PC-3 (cell line): ENCODE measurements at regions not wholly inside any gene's neighbourhood (a gene's known extent, or its start where the extent isn't known, plus 50 kb on each side); places are given as distances from the start of the nearest gene placed in this dataset.

Experiments
- ATAC-seq: fragments of 200-7000 bp; cut with Tn5 transposase; 2 replicates; pipeline ENCODE4 v1.9.1; 2020; ENCODE audit warnings: mild to moderate bottlenecking, moderate library complexity
- BruUV-seq: library from RNA; stranded (reverse); fragments of 400-500 nt; replicated peaks from 2 replicates; lab custom pipeline; 2021; lab: Mats Ljungman, UMichigan
- CTCF ChIA-PET: fragments of 300-600 bp; sonication (Branson Sonifier 250); formaldehyde crosslinking; loops from one replicate; lab custom pipeline; 2022; ENCODE audit warnings: antibody characterized with exemption; lab: Charles Lee
- POLR2A ChIA-PET: fragments of 300-600 bp; sonication (Branson Sonifier 250); formaldehyde crosslinking; loops from one replicate; lab custom pipeline; 2022; ENCODE audit warnings: antibody characterized with exemption; ENCODE audit not compliant: unreplicated experiment; lab: Charles Lee
- DNase-seq: peaks from one replicate; pipeline ENCODE4 v3.0.0-alpha.2; 2015
- H2AFZ ChIP-seq: fragments of 300-600 bp; sonication (generic); 2 replicates; pipeline ENCODE4 v1.6.0; 2016; ENCODE audit warnings: antibody characterized with exemption, low read length
- H3F3A ChIP-seq: fragments of 300-600 bp; sonication (generic); one replicate; pipeline ENCODE4 v1.6.0; 2017; ENCODE audit warnings: antibody characterized with exemption, low read length, control low read depth, mild to moderate bottlenecking; ENCODE audit not compliant: unreplicated experiment
- H3K27ac ChIP-seq: fragments of 300-600 bp; sonication (generic); 2 replicates; pipeline ENCODE4 v1.5.1; 2016; ENCODE audit warnings: mild to moderate bottlenecking, low read length
- H3K27me3 ChIP-seq: fragments of 300-600 bp; sonication (generic); 2 replicates; pipeline ENCODE4 v1.6.1; 2016; ENCODE audit warnings: low read length, mixed read lengths
- H3K36me3 ChIP-seq: fragments of 300-600 bp; sonication (generic); 2 replicates; pipeline ENCODE4 v1.6.1; 2016; ENCODE audit warnings: low read depth, mixed run types, low read length, mixed read lengths
- H3K4me1 ChIP-seq: fragments of 300-600 bp; sonication (generic); 2 replicates; pipeline ENCODE4 v1.5.1; 2016; ENCODE audit warnings: low read length; ENCODE audit not compliant: insufficient read depth
- H3K4me2 ChIP-seq: fragments of 300-600 bp; sonication (generic); 2 replicates; pipeline ENCODE4 v1.6.0; 2016; ENCODE audit warnings: low read length
- H3K4me3 ChIP-seq: fragments of 300-600 bp; sonication (generic); 2 replicates; pipeline ENCODE4 v1.5.1; 2016; ENCODE audit warnings: mild to moderate bottlenecking, low read length, mixed read lengths
- H3K79me2 ChIP-seq: fragments of 300-600 bp; sonication (generic); 2 replicates; pipeline ENCODE4 v1.6.1; 2017; ENCODE audit warnings: low read length, mixed read lengths
- H3K9ac ChIP-seq: fragments of 300-600 bp; sonication (generic); 2 replicates; pipeline ENCODE4 v1.6.0; 2016; ENCODE audit warnings: mild to moderate bottlenecking, low read length
- H3K9me2 ChIP-seq: fragments of 300-600 bp; sonication (generic); replicated peaks from 2 replicates; pipeline ENCODE4 v1.6.1; 2016; ENCODE audit warnings: mixed run types, low read length, mixed read lengths
- H3K9me3 ChIP-seq: fragments of 300-600 bp; sonication (generic); 2 replicates; pipeline ENCODE4 v1.6.1; 2016; ENCODE audit warnings: low read length, mixed read lengths
- H4K20me1 ChIP-seq: fragments of 300-600 bp; sonication (generic); 2 replicates; pipeline ENCODE4 v1.6.1; 2016; ENCODE audit warnings: low read length, mixed read lengths
- CTCF ChIP-seq: fragments of 300-600 bp; sonication (generic); conservative IDR thresholded peaks from 2 replicates; pipeline ENCODE4 v1.5.1; 2017; ENCODE audit warnings: antibody characterized with exemption, low read depth, mild to moderate bottlenecking, low read length
- EZH2 ChIP-seq: fragments of 300-600 bp; sonication (generic); IDR thresholded peaks from one replicate; pipeline ENCODE4 v1.6.1; 2017; ENCODE audit warnings: antibody characterized with exemption, mild to moderate bottlenecking, low read length; ENCODE audit not compliant: unreplicated experiment
- EZH2phosphoT487 ChIP-seq: fragments of 300-600 bp; sonication (generic); IDR thresholded peaks from 2 replicates; pipeline ENCODE4 v1.6.1; 2018; ENCODE audit warnings: mild to moderate bottlenecking, antibody characterized with exemption, low read length, borderline replicate concordance
- intact Hi-C: fragments of 100-400 bp; cut with micrococcal nuclease; formaldehyde crosslinking; loops from 2 replicates; pipeline ENCODE4 v1.9.0; 2023

GRCh38 chr12:77214136-77214535 is 148.8 kb upstream of the E2F7 start:
- POLR2A ChIA-PET = no interaction called here
- Histone ChIP-seq H3K4me1 (no peaks in the 10 kb centered on the region), H3F3A (no peaks in the 10 kb centered on the region), H3K36me3 (no peaks in the 10 kb centered on the region), H2AFZ (no peak overlapping the region), H3K27ac (no peak overlapping the region), H3K4me3 (no peak overlapping the region), H4K20me1 (no peaks in the 10 kb centered on the region), H3K9me2 (no peaks in the 10 kb centered on the region), H3K4me2 (no peak overlapping the region), H3K9me3 (no peaks in the 10 kb centered on the region), H3K79me2 (no peaks in the 10 kb centered on the region), H3K27me3 (no peaks in the 10 kb centered on the region; the same call in 1 of the 2 replicates), H3K9ac (no peak overlapping the region)
- CTCF ChIA-PET = no interaction called here
- ATAC-seq (no peak), DNase-seq (no peak)
- TF ChIP-seq EZH2 (no peak), CTCF (no peak), EZH2phosphoT487 (no peak)
- no TSS peak for BruUV-seq
- intact Hi-C loops = no loop called here

- H2AFZ ChIP-seq = no peak overlapping the region
- DNase-seq (no peak), ATAC-seq (no peak)
- intact Hi-C loops = no loop called here
- no peaks in the 10 kb centered on the region for H3K9me3 ChIP-seq
- no peak overlapping the region for H3K27ac ChIP-seq
- CTCF ChIA-PET = no interaction called here
- H3K4me3 ChIP-seq = no peak overlapping the region
- BruUV-seq = no TSS peak
- no peaks in the 10 kb centered on the region for H3K79me2 ChIP-seq
- no peak overlapping the region for H3K9ac ChIP-seq
- no peaks in the 10 kb centered on the region for H3K36me3 ChIP-seq
- no peak overlapping the region for H3K4me2 ChIP-seq
- no peaks in the 10 kb centered on the region for H3K4me1 ChIP-seq
- no peaks in the 10 kb centered on the region for H3K9me2 ChIP-seq
- POLR2A ChIA-PET = no interaction called here
- H3F3A ChIP-seq = no peaks in the 10 kb centered on the region
- TF ChIP-seq EZH2phosphoT487 (no peak), EZH2 (no peak), CTCF (no peak)
- no peaks in the 10 kb centered on the region; the same call in 1 of the 2 replicates for H3K27me3 ChIP-seq
- H4K20me1 ChIP-seq = no peaks in the 10 kb centered on the region
These were observed 147.9 kb upstream of the E2F7 start for GRCh38 chr12:77213319-77213718.

- no peak for ATAC-seq
These were observed 145.4 kb upstream of the E2F7 start for GRCh38 chr12:77210724-77211123.

More at GRCh38 chr12:77210724-77211123, 145.4 kb upstream of the E2F7 start:
- Histone ChIP-seq H3K79me2 (no peaks in the 10 kb centered on the region), H3K4me2 (no peak overlapping the region), H3K9me3 (no peaks in the 10 kb centered on the region), H2AFZ (no peak overlapping the region), H3K4me3 (no peak overlapping the region), H3F3A (no peaks in the 10 kb centered on the region), H3K36me3 (no peaks in the 10 kb centered on the region), H3K4me1 (no peaks in the 10 kb centered on the region), H3K9ac (no peak overlapping the region), H3K27me3 (no peaks in the 10 kb centered on the region; the same call in 1 of the 2 replicates), H3K9me2 (no peaks in the 10 kb centered on the region), H3K27ac (no peak overlapping the region), H4K20me1 (no peaks in the 10 kb centered on the region)
- no peak for DNase-seq
- intact Hi-C loops = no loop called here
- TF ChIP-seq CTCF (no peak), EZH2 (no peak)
- ChIA-PET POLR2A (no interaction called here), CTCF (no interaction called here)
- no TSS peak for BruUV-seq
